HG03280 (cell line): ENCODE measurements at regions not wholly inside any gene's neighbourhood (a gene's known extent, or its start where the extent isn't known, plus 50 kb on each side); places are given as distances from the start of the nearest gene placed in this dataset.
"Not testable (repeated sequence)": the region's sequence is repeated elsewhere in the genome, so short reads cannot be mapped to it uniquely, and the experiment has no call there.

Experiments
- ATAC-seq: cut with Tn5 transposase; IDR thresholded peaks from one replicate; pipeline ENCODE4 v1.9.1; 2021; ENCODE audit warnings: mild to moderate bottlenecking, moderate library complexity; ENCODE audit not compliant: unreplicated experiment

DNA sequence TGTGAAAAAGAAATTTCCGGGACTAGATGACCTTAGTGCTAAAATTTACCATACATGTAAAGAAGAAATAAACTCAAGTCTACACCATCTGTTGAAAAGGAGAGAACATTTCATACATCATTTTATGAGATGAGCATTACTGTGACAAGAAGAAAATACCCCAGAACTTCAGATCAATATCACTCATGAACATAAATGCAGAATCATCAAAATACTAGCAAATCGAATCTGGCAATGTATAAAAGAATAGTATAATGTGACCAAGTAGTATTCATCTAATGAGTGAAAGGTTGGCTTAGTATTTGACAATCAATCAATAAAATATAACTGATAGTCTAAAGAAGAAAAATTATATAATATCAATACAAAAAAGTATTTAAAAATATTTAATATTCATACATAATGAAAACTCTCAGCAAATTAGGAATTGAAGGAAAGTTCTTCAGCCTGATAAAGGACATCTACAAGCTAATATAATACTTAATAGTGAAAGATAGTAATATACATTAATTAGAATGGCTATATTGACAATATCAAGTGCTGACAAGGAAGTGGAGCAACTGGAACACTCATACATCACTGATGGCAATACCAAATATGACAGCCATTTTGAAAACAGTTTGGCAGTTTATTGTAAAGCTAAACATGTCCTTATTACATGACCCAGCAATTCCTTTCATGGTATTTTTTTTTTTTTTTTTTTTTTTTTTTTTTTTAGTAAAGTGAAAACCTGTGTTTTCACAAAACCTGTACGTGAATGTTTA is 231.4 kb upstream of the ZEB2 start:
- ATAC-seq = no peak

GRCh38 chr2:144749188-144749587 is 229.3 kb upstream of the ZEB2 start:
- ATAC-seq = no peak

DNA sequence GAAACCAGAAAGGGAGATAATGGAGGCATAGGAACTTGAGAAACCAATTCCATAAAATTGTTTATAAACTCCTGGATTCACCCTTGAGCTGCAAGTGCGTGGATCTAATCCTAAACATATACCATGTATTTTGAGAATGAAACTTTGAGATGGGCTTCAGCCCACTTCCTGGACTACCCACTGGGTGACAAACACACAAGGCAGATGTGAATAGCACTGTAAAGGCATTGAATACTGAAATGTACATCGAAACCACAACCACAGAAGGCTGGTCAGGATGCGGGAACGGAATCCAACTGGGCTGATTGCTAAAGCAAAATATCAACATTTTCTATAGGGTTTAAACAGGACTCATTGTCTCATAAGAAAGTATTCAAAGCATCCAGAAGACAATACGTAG is 228.5 kb upstream of the ZEB2 start:
- no peak for ATAC-seq

DNA sequence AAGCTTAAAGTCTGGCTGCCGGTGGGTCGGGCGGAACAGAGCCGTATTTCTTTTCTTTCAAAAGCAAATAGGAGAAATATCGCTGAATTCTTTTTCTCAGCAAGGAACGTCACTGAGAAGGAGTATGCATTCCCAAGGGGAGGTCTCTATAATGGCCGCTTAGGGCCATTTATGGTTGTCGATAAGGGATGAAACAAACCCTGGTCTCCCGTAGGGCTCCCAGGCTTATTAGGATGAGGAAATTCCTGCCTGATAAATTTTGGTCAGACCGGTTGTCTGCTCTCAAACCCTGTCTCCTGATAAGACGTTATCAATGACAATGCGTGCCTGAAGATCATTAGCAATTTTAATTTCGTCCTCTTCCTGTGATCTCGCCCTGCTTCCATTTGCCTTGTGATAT is 227.7 kb upstream of the ZEB2 start:
- no peak for ATAC-seq

DNA sequence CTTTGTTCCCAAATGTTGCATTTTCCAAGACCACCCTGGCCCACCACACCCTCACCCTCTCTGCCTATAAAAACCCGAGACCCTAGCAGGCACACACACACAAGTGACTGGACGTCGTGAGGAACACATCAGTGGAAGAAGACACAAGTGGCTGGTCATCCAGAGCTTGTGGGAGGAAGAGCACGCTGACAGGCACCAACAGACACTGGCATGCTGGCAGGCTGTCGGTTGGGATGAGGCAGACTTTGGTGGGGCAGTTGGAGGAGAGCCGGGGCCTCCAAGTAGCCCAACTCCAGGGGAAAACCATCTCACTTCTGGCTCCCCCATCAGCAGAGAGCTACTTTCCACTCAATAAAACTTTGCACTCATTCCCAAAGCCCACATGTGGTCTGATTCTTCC is 225.5 kb upstream of the ZEB2 start:
- no peak for ATAC-seq

DNA sequence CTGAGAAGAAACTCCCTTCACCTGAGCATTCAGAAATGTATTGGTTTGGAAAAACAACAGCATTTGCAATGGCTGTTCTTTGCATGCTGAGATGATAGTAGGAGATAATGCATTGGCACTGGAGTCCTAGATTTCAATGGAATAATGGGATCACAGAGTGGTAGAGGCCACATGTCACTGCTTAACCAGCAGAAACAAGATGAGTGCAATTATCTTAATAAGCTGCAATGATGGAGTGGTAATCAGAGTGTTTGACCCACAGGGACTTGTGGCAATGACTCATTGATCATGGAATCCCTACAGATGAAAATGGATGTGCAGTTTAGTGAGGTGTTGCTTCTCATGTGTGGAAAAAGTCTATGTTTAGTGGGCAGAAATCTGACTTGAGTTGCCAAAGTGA is 218.8 kb upstream of the ZEB2 start:
- ATAC-seq = no peak

DNA sequence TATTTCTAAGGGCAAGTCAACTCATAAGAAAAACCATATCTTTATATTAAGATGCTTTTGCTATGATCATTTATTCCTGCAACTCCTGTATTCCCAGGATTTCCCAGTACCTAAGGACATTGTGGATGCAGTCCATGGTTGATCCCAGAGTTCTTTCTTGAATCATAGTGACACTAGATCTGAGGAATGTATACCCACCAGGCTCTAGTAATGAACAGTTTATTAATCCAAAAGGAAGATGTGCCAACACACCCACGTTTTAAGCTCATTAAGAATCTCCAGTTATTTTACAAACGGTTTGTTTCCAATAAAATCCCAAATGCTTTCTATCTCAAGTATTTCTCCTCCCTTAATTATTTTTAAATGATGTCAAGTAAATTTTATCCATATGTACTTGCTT is 210.8 kb upstream of the ZEB2 start:
- no peak for ATAC-seq

DNA sequence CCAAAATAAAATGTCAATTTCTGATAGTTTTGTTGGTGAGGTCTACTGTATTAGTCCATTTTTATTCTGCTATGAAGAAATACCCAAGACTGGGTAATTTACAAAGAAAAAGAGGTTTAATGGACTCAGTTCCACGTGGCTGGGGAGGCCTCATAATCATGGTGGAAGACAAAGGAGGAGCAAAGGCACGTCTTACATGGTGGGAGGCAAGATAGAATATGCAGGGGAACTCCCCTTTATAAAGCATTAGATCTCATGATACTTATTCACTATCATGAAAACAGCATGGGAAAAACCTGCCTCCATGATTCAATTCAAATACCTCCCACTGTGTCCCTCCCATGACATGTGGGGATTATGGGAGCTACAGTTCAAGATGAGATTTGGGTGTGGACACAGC is 204.5 kb upstream of the ZEB2 start:
- ATAC-seq = not testable (repeated sequence)

DNA sequence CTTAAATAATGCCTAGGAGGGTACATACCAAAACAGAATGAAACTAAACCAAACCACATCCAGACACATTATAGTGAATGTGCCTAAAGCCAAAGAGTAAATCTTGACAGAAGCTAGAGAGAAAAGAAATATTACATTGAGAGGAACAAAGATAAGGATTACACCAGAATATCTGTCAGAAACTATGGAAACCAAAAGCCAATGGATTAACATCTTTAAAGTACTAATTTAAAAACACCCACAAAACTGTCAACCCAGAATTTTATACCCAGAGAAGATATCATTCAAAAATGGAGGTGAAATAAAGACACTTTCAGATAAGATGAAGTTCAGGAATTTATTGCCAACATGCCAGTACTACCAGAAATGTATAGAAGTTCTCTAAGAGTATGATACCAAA is 198.5 kb upstream of the ZEB2 start:
- no peak for ATAC-seq

DNA sequence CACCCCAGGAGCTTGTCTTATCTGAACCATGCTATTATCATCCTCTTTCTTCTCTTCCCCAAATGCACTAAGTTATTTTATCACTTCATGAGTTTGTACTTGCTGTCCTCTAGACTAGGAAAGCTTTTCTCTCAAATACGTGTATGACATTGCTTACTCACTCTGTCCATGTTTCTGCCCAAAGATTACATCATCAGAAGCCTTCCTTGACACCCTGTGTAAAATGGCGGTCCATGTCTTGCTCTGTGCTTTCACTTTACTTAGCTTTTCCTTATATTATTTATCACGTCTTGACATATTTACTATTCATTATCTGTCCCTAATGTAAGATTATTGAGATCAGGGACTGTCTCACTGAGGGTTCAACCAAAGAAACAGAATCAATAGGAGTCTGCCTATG is 196.1 kb upstream of the ZEB2 start:
- no peak for ATAC-seq

- no peak for ATAC-seq
Measured at GRCh38 chr2:144713410-144713809, 193.5 kb upstream of the ZEB2 start.

DNA sequence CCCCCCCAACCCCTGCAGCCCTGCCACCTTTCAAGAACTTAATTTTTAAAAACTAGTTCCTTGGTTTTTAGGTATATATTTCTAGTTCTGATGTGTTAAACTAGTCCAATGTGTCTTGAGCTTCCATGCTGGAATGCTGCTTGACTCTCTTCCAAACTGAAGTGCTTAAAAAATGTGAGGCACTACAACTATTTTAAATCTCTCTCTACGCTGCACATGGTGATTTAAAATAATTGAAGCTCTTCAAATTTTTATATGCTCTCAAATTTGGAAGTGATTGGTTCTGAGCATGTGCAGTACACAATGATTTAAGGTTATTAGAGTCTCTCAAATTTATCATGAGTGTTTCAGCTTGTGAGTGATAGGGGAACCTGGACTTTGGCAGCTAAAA is 192.6 kb upstream of the ZEB2 start:
- no peak for ATAC-seq

- ATAC-seq = no peak
Measured at GRCh38 chr2:144711630-144712549, 192.0 kb upstream of the ZEB2 start.

- no peak for ATAC-seq
Measured at GRCh38 chr2:144711084-144711483, 191.2 kb upstream of the ZEB2 start.

DNA sequence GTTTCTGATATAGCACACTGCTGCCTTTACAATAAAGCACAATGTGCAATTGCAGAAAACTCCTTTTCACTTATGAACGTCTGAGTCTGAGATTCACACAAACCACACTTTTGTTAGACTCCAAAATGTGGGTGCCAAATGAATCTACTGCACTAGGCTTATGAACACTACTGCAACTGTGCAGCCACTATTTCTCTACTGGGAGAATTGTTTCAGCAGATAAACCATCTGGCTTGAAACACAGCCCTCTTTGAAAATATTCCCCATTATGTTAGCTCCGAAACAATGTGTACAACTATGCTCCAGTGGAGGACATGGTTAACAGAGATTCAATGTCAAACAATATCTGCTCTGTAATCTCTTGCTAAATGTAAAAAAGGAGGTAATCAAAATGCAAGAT is 188.7 kb upstream of the ZEB2 start:
- ATAC-seq = no peak

GRCh38 chr2:144707736-144708326 is 187.9 kb upstream of the ZEB2 start:
- no peak for ATAC-seq

- ATAC-seq = no peak
Measured at GRCh38 chr2:144706647-144707046, 186.7 kb upstream of the ZEB2 start.

DNA sequence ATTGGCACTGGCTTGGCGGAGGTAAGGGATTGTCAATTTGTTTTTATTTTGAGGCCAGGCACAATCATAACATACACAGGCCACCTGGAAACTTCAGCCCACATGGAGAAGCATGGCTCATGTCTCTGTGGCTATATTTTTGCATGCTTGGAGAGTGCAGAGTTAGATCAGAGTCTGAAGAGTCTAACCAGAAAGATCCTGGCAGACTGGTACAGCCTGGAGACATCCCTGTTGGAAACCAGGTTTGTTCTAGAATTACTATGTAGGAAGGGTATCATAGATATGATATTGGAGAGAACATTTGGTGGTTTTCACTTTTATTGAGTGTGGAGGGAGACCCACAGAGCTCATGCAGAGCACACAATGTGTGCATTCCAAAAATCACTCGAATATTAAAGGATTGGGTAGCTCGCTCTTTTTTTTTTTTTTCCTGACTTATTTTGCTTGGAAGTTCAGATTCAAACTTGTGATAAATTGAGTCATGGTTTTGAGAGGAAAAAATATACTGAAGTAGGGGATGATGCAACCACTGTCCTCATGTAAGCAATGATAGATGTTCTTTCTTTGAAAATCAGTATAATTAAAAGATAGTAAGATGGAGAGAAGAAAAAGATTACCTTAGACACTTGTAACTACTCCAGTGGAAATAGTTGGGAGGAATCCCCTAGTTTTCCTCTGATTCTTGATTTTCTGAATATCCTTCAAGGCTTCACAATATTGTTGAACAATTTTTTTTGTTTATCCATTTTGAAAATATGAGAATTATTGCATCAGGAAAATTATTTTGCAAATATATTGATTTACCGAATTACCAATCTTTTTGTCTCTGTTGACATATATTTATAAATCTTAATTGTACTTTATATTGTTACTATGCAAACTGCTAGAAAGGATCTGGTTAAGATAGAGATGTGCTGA is 185.7 kb upstream of the ZEB2 start:
- no peak for ATAC-seq

GRCh38 chr2:144704709-144705095 is 184.8 kb upstream of the ZEB2 start:
- ATAC-seq = no peak

DNA sequence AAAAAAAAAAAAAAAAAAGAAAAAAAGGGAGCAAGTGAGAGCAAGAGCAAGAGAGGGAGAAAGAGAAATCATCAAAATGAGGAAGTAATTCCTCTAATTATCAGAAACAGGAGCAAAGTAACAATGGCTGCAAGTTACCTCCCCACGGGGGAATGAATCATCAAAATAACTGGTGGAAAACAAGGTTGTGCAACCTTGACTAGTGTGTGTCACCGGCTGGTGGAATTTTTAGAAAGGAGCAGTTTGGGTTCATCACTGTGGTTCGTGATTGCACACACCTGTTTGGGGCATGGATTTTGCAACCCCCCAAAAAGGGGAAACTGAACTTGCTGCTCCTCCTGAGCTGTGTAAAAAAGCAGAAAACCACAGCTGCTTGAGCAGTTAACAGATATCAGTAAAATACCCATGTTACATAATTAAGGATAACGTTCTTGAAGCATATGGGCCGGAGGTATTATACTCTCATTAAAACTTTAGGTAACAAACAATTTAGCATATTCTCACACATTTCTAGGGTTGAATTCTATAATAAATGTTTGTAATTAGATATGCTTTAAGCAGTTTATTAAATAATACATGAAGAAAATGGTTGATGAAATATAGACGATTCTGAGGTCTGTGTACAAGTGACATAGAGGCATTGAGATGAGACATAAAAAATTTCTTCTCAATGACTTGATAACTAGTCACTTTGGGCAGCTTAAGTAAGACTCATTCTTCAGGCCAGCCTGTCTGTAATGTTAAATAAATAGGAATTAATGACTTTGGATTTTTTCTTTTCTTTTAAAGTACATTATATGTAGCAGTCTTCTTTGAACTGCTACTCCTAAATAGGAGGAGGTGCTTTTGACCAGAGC is 184.2 kb upstream of the ZEB2 start:
- ATAC-seq = no peak
